ENCODE measurements at regions not wholly inside any gene's neighbourhood (a gene's known extent, or its start where the extent isn't known, plus 50 kb on each side); places are given as distances from the start of the nearest gene placed in this dataset.

GRCh38 chr15:87267798-87268197 is 988.7 kb downstream of the NTRK3 start:
- Histone ChIP-seq H3K36me3 (ENCODE audit: control insufficient read depth in 2 of 2, insufficient read depth in 1 of 2, low read length in 2 of 2) (no peaks in the 10 kb centered on the region), H3K4me1 (ENCODE audit: control insufficient read depth, insufficient read depth, low read length) (no peaks in the 10 kb centered on the region), H3K27ac (ENCODE audit: extremely low read depth, low read depth, low read length) (no peak overlapping the region), H3K4me3 (ENCODE audit: low read depth, low read length) (no peak overlapping the region), H3K9me3 (ENCODE audit: control insufficient read depth, insufficient read depth, low read depth, low read length) (no peaks in the 10 kb centered on the region)
- CTCF ChIA-PET, result no interaction called here
- POLR2A ChIA-PET, result no interaction called here
- TF ChIP-seq MZF1 (tag by site-specific recombination; IDR thresholded peaks at IDR 0.05; ENCODE audit: borderline replicate concordance), result no peak
- TF ChIP-seq BCL6B (tag by site-specific recombination; IDR thresholded peaks at IDR 0.05), result no peak
- no peak for TF ChIP-seq SP3 (tag by site-specific recombination; IDR thresholded peaks at IDR 0.05)
- no peak for TF ChIP-seq ZNF596 (tag by site-specific recombination; IDR thresholded peaks at IDR 0.05)
- no peak for TF ChIP-seq ZNF501 (tag by site-specific recombination; IDR thresholded peaks at IDR 0.05)
- TF ChIP-seq SALL2 (tag by site-specific recombination; IDR thresholded peaks at IDR 0.05; ENCODE audit: borderline replicate concordance), result no peak
- TF ChIP-seq ZNF792 (tag by site-specific recombination; IDR thresholded peaks at IDR 0.05), result no peak
- no peak for TF ChIP-seq SP7 (tag by site-specific recombination; IDR thresholded peaks at IDR 0.05)
- no peak for TF ChIP-seq ZNF416 (tag by site-specific recombination; IDR thresholded peaks at IDR 0.05)
- no peak for TF ChIP-seq KLF9 (tag by site-specific recombination; IDR thresholded peaks at IDR 0.05; ENCODE audit: low read depth)
- no peak for TF ChIP-seq PRDM1 (tag by site-specific recombination; IDR thresholded peaks at IDR 0.05)
- no peak for TF ChIP-seq TRIM28 (IDR thresholded peaks at IDR 0.05; ENCODE audit: borderline replicate concordance, low read length)
- no peak for TF ChIP-seq OSR2 (tag by site-specific recombination; IDR thresholded peaks at IDR 0.05)
- no peak for TF ChIP-seq ZNF362 (tag by site-specific recombination; IDR thresholded peaks at IDR 0.05)
- no peak for TF ChIP-seq ZNF561 (tag by site-specific recombination; IDR thresholded peaks at IDR 0.05; ENCODE audit: borderline replicate concordance)
- no peak for TF ChIP-seq ZNF426 (tag by site-specific recombination; IDR thresholded peaks at IDR 0.05)

- Histone ChIP-seq H3K4me1 (ENCODE audit: control insufficient read depth, insufficient read depth, low read length) (no peaks in the 10 kb centered on the region), H3K36me3 (ENCODE audit: control insufficient read depth in 2 of 2, insufficient read depth in 1 of 2, low read length in 2 of 2) (no peaks in the 10 kb centered on the region), H3K4me3 (ENCODE audit: low read depth, low read length) (no peak overlapping the region), H3K9me3 (ENCODE audit: control insufficient read depth, insufficient read depth, low read depth, low read length) (no peaks in the 10 kb centered on the region), H3K27ac (ENCODE audit: extremely low read depth, low read depth, low read length) (no peak overlapping the region)
- ChIA-PET CTCF (interaction anchor here (0.7 kb wide), 1 partner anchor 344 kb away, joined by 3 read pairs; no protein-coding TSS in a partner anchor), POLR2A (no interaction called here)
- TF ChIP-seq ZBTB8A (tag by site-specific recombination; IDR thresholded peaks at IDR 0.05) (no peak), ZNF585B (tag by site-specific recombination; IDR thresholded peaks at IDR 0.05) (no peak), ZNF776 (tag by site-specific recombination; IDR thresholded peaks at IDR 0.05; ENCODE audit: borderline replicate concordance) (no peak), ZNF626 (tag by site-specific recombination; IDR thresholded peaks at IDR 0.05) (no peak), AEBP2 (tag by site-specific recombination; IDR thresholded peaks at IDR 0.05; ENCODE audit: borderline replicate concordance) (no peak), ZNF658 (tag by site-specific recombination; IDR thresholded peaks at IDR 0.05) (no peak), ZNF132 (tag by site-specific recombination; IDR thresholded peaks at IDR 0.05; ENCODE audit: borderline replicate concordance) (no peak), TCF7L2 (IDR thresholded peaks at IDR 0.05; ENCODE audit: borderline replicate concordance, low read depth, low read length) (no peak), ZNF660 (tag by site-specific recombination; IDR thresholded peaks at IDR 0.05) (no peak), MYNN (tag by site-specific recombination; IDR thresholded peaks at IDR 0.05; ENCODE audit: borderline replicate concordance) (no peak), ZBTB11 (tag by site-specific recombination; conservative IDR thresholded peaks at IDR 0.05; ENCODE audit: low read depth) (no peak), ZNF544 (tag by site-specific recombination; IDR thresholded peaks at IDR 0.05) (no peak), ZNF221 (tag by site-specific recombination; IDR thresholded peaks at IDR 0.05; ENCODE audit: borderline replicate concordance) (no peak)
These were observed 992.7 kb downstream of the NTRK3 start for GRCh38 chr15:87263871-87264270.
